ENCODE measurements at regions not wholly inside any gene's neighbourhood (a gene's known extent, or its start where the extent isn't known, plus 50 kb on each side); places are given as distances from the start of the nearest gene placed in this dataset.

GRCh38 chr4:183563874-183564273, 59.0 kb downstream of the ING2 start:
- DNase-seq (ENCODE audit: low read depth): no peak

DNA sequence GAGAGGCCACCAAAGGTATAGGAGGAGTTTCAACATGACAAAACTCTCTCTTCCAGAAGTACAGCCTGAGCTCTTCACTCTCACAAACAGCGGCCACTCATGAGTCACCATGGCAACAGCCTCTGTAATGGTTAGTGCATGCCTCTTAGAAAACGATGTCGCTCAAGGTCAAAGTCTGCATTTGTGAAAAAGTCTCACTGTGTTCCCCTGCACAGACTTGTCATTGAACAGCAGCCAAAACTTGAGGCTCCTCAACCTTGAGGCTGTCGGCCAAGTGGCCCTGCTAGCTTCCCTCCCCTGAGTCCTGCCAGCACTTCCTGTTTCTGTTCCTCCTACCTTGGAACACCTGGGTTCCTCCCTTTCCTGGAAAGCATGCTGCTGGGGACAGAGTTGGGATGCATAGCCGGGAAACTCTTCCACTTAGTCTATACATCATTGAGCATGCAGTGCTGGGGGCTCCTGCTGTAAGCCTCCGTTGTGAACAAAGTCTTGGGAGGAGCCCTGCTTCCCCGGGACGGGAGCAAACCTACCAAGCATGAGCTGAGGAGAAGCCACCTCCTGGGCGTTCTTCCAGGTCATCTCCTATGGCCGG, 66.6 kb downstream of the ING2 start:
- DNase-seq (ENCODE audit: low read depth): no peak

DNA sequence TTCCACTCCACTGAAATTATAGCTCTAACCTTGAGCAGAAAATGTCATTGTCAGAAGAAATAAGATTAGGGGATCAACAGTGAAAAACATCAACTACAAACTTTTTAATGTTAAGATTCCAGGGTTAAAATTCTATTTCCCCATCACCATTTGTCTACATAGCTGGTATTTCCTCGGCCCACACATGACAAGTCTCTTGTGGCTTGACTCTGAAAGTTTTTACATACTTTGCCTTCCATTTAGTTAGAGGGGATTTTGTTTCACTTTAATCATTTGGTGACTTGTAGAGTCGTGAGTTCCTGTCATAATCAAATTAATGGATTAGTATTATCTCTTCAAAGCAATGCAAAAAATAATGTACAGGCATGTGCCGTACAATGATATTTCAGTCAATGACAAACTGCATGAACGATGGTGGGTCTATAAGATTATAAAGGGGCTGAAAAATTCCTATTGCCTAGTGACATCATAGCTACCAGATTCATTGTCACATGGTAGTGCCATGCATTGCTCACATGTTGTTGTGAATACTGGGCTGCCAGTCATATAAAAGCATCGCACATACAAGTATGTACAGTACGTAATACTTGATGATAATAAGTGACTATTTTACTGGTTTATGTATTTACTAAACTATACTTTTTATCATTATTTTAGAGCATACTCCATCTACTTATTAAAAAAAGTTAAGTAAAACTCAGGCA, 72.0 kb downstream of the ING2 start:
- no peak for DNase-seq (ENCODE audit: low read depth)

- DNase-seq (ENCODE audit: low read depth): no peak
These were observed 75.5 kb downstream of the ING2 start for GRCh38 chr4:183580370-183580769.

- no peak for DNase-seq (ENCODE audit: low read depth)
These were observed 76.0 kb downstream of the ING2 start for GRCh38 chr4:183580849-183581248.

DNA sequence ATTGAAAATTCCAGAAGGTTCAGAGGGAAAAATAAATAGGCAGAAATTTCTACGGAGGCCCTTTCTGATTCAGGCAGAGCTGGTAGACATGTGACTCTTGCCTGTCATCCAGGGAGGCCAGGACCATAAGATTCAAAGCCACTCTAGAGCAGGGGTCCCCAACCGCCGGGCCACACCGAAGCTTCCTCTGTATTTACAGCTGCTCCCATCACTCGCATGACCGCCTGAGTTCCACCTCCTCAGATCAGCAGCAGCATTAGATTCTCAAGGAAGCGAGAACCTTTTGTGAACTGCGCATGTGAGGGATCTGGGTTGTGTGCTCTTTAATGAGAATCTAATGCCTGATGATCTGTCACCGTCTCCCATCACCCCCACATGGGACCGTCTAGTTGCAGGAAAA, 72.2 kb downstream of the RWDD4 start:
- DNase-seq (ENCODE audit: low read depth): no peak

- peak; percentile 34 for DNase-seq (ENCODE audit: low read depth)
These were observed 70.8 kb downstream of the RWDD4 start for GRCh38 chr4:183588169-183588675.

GRCh38 chr4:183588691-183589090, 70.3 kb downstream of the RWDD4 start:
- DNase-seq (ENCODE audit: low read depth): no peak

GRCh38 chr4:183589461-183590099, 69.4 kb downstream of the RWDD4 start:
- DNase-seq (ENCODE audit: low read depth): no peak
